ENCODE measurements at regions not wholly inside any gene's neighbourhood (a gene's known extent, or its start where the extent isn't known, plus 50 kb on each side); places are given as distances from the start of the nearest gene placed in this dataset.

DNA sequence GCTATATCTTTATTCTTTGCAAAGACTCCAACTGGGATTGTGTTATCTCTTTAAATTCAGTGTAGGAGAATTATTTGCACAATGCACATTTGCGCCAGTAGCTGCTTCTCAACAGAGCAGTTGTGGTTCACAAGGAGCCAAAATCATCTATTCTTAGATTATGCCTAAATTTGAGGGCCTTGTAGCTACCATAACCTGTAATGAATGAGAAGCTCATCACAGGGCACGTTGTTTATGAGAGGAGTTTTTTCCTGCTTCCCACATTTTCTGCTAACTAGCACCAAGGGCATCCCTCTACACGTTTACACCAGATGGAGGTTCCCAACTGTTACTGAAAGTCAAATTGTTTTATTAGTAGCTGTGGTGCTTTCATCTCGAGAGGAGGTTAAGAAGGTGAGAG is 322.4 kb downstream of the TMEM161B start:
- no peak for TF ChIP-seq POLR2A (IDR thresholded peaks at IDR 0.05; ENCODE audit: extremely low read depth, insufficient read length)
- TF ChIP-seq, protein P1, sequence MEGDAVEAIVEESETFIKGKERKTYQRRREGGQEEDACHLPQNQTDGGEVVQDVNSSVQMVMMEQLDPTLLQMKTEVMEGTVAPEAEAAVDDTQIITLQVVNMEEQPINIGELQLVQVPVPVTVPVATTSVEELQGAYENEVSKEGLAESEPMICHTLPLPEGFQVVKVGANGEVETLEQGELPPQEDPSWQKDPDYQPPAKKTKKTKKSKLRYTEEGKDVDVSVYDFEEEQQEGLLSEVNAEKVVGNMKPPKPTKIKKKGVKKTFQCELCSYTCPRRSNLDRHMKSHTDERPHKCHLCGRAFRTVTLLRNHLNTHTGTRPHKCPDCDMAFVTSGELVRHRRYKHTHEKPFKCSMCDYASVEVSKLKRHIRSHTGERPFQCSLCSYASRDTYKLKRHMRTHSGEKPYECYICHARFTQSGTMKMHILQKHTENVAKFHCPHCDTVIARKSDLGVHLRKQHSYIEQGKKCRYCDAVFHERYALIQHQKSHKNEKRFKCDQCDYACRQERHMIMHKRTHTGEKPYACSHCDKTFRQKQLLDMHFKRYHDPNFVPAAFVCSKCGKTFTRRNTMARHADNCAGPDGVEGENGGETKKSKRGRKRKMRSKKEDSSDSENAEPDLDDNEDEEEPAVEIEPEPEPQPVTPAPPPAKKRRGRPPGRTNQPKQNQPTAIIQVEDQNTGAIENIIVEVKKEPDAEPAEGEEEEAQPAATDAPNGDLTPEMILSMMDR (IDR thresholded peaks at IDR 0.05; ENCODE audit: low read depth, low read length): no peak
